Neuronal stem cell (in vitro differentiated cells): ENCODE measurements at regions not wholly inside any gene's neighbourhood (a gene's known extent, or its start where the extent isn't known, plus 50 kb on each side); places are given as distances from the start of the nearest gene placed in this dataset.
"Not testable (repeated sequence)": the region's sequence is repeated elsewhere in the genome, so short reads cannot be mapped to it uniquely, and the experiment has no call there.

Experiments used
- DNase-seq: peaks from one replicate; pipeline ENCODE4 v3.0.0-alpha.2; 2013; ENCODE audit warnings: low spot score
- H2AFZ ChIP-seq: one replicate; pipeline ENCODE4 v1.6.1; 2013; ENCODE audit warnings: mild to moderate bottlenecking, low read length, inconsistent platforms
- H2AK5ac ChIP-seq: 2 replicates; pipeline ENCODE4 v1.6.1; 2013; ENCODE audit warnings: low read depth, mild to moderate bottlenecking, inconsistent platforms, low read length, moderate library complexity, mixed read lengths
- H2BK120ac ChIP-seq: 2 replicates; pipeline ENCODE4 v1.6.1; 2013; ENCODE audit warnings: low read depth, mild to moderate bottlenecking, inconsistent platforms, low read length, moderate library complexity, mixed read lengths
- H2BK12ac ChIP-seq: one replicate; pipeline ENCODE4 v1.6.1; 2013; ENCODE audit warnings: low read length, inconsistent platforms
- H2BK15ac ChIP-seq: 2 replicates; pipeline ENCODE4 v1.6.1; 2013; ENCODE audit warnings: mild to moderate bottlenecking, low read length, inconsistent platforms, mixed read lengths
- H2BK5ac ChIP-seq: one replicate; pipeline ENCODE4 v1.6.1; 2013; ENCODE audit warnings: inconsistent platforms, mild to moderate bottlenecking, low read length, moderate library complexity
- H3K14ac ChIP-seq: one replicate; pipeline ENCODE4 v1.6.1; 2013; ENCODE audit warnings: low read length, inconsistent platforms
- H3K18ac ChIP-seq: 2 replicates; pipeline ENCODE4 v1.6.1; 2013; ENCODE audit warnings: low read length, inconsistent platforms
- H3K23ac ChIP-seq: 2 replicates; pipeline ENCODE4 v1.6.1; 2013; ENCODE audit warnings: low read depth, mild to moderate bottlenecking, mixed read lengths, low read length, inconsistent platforms; ENCODE audit not compliant: poor library complexity
- H3K27ac ChIP-seq: replicated peaks from 3 replicates; pipeline ENCODE4 v1.5.1; 2013; ENCODE audit warnings: low read length, inconsistent platforms
- H3K27me3 ChIP-seq, 3 experiments: 2 replicates each; pipeline ENCODE4 v1.6.1; 2013; ENCODE audit warnings: low read length in 3 of 3, mild to moderate bottlenecking in 2 of 3, inconsistent platforms in 1 of 3, low read depth in 1 of 3, mixed read lengths in 1 of 3, moderate library complexity in 1 of 3; ENCODE audit not compliant: control insufficient read depth in 3 of 3, insufficient read depth in 3 of 3
- H3K36me3 ChIP-seq, 2 donors: replicated peaks in 1 of 2; 2 replicates each; pipeline ENCODE4 v1.6.1; 2013; ENCODE audit warnings: low read length in 2 of 2; ENCODE audit not compliant: control insufficient read depth in 2 of 2, insufficient read depth in 2 of 2
- H3K4ac ChIP-seq: 2 replicates; pipeline ENCODE4 v1.6.1; 2013; ENCODE audit warnings: inconsistent platforms, mild to moderate bottlenecking, low read length, moderate library complexity
- H3K4me1 ChIP-seq, 2 donors: 1 replicate in 1 of 2; 2 replicates in 1 of 2; pipeline ENCODE4 v1.6.1; 2013; ENCODE audit warnings: low read length in 2 of 2, low read depth in 1 of 2; ENCODE audit not compliant: control insufficient read depth in 2 of 2, insufficient read depth in 1 of 2
- H3K4me2 ChIP-seq: one replicate; pipeline ENCODE4 v1.6.1; 2013; ENCODE audit warnings: mild to moderate bottlenecking, low read length, inconsistent platforms; ENCODE audit not compliant: insufficient read depth, poor library complexity, severe bottlenecking
- H3K4me3 ChIP-seq, 2 donors: 2 replicates each; pipeline ENCODE4 v1.5.1; 2013; ENCODE audit warnings: low read length in 2 of 2, mild to moderate bottlenecking in 2 of 2, inconsistent platforms in 1 of 2, moderate library complexity in 1 of 2
- H3K79me1 ChIP-seq: one replicate; pipeline ENCODE4 v1.6.1; 2013; ENCODE audit warnings: low read depth, mild to moderate bottlenecking, inconsistent platforms, low read length, moderate library complexity
- H3K9ac ChIP-seq: one replicate; pipeline ENCODE4 v1.6.1; 2013; ENCODE audit warnings: mild to moderate bottlenecking, low read depth, low read length, inconsistent platforms; ENCODE audit not compliant: poor library complexity
- H3K9me3 ChIP-seq, 2 donors: replicated peaks in 1 of 2; 2 replicates each; pipeline versions ENCODE3 to v1.6.1; 2013; ENCODE audit warnings: low read length in 2 of 2, mild to moderate bottlenecking in 2 of 2, inconsistent platforms in 1 of 2, low read depth in 1 of 2, mixed read lengths in 1 of 2, moderate library complexity in 1 of 2; ENCODE audit not compliant: control insufficient read depth in 2 of 2, insufficient read depth in 1 of 2
- H4K8ac ChIP-seq: one replicate; pipeline ENCODE4 v1.6.1; 2013; ENCODE audit warnings: low read depth, mild to moderate bottlenecking, inconsistent platforms, low read length, moderate library complexity
- H4K91ac ChIP-seq: one replicate; pipeline ENCODE4 v1.6.1; 2013; ENCODE audit warnings: low read length, low read depth, mild to moderate bottlenecking, inconsistent platforms; ENCODE audit not compliant: poor library complexity
- WGBS, 2 donors: extraction: QIAGEN DNeasy Blood & Tissue Kit; methylation state at CpG; one replicate each; pipeline ENCODE4 v1.1.7; 2013; ENCODE audit warnings: missing lambda C conversion rate in 2 of 2, mixed read lengths in 1 of 2; ENCODE audit not compliant: insufficient read length in 2 of 2, insufficient replicate concordance in 1 of 2; ENCODE audit errors: extremely low coverage in 2 of 2; 5-methylcytosine and 5-hydroxymethylcytosine counted together

GRCh38 chr7:131626643-131627042, 70.2 kb upstream of the PODXL start:
- WGBS, 2 donors, result no CpG with 5 or more reads among the region's 6 CpGs
- no peak for DNase-seq

GRCh38 chr7:131625817-131626372, 69.5 kb upstream of the PODXL start:
- H3K27ac ChIP-seq, result peak overlapping the region; percentile 77
- no peak overlapping the region for H2BK120ac ChIP-seq

More at GRCh38 chr7:131626643-131627042, 70.2 kb upstream of the PODXL start:
- Histone ChIP-seq H4K91ac (no peak overlapping the region), H3K4me2 (no peak overlapping the region), H3K27ac (no peak overlapping the region), H2BK12ac (no peak overlapping the region), H3K18ac (no peak overlapping the region), H3K36me3 (no peaks in the 10 kb centered on the region), H2AK5ac (no peak overlapping the region), H4K8ac (no peak overlapping the region), H3K4ac (no peak overlapping the region), H3K79me1 (no peaks in the 10 kb centered on the region), H3K4me3 (no peak overlapping the region), H3K23ac (no peak overlapping the region), H3K14ac (no peak overlapping the region), H3K9me3 (no peaks in the 10 kb centered on the region), H2AFZ (no peak overlapping the region), H2BK15ac (no peak overlapping the region), H2BK5ac (no peak overlapping the region), H3K4me1 (peaks cover 17 to 22% of the 10 kb centered on the region in 2 donors), H2BK120ac (no peak overlapping the region), H3K27me3 (no peaks in the 10 kb centered on the region), H3K9ac (no peak overlapping the region)

GRCh38 chr7:131625345-131625744, 68.9 kb upstream of the PODXL start:
- H3K14ac ChIP-seq, H3K18ac ChIP-seq, H3K4me3 ChIP-seq, H3K27me3 ChIP-seq, H3K36me3 ChIP-seq, H3K9ac ChIP-seq, H2BK12ac ChIP-seq, H2BK15ac ChIP-seq, DNase-seq, H3K4me2 ChIP-seq, H3K23ac ChIP-seq, H2BK120ac ChIP-seq, H2AK5ac ChIP-seq, H4K91ac ChIP-seq, H3K4ac ChIP-seq, H3K9me3 ChIP-seq, H4K8ac ChIP-seq, H3K79me1 ChIP-seq, H2BK5ac ChIP-seq: not testable (repeated sequence)
- WGBS, 2 donors, result no CpG with 5 or more reads among the region's 9 CpGs
- Histone ChIP-seq H3K4me1 (peaks cover 25 to 29% of the 10 kb centered on the region in 2 donors), H2AFZ (peak overlapping the region; percentile 86), H3K27ac (peak overlapping the region; percentile 77)

More at GRCh38 chr7:131625817-131626372, 69.5 kb upstream of the PODXL start:
- Histone ChIP-seq H3K4me1 (peaks cover 20 to 25% of the 10 kb centered on the region in 2 donors), H3K14ac (no peak overlapping the region), H3K4me3 (no peak overlapping the region), H3K4ac (no peak overlapping the region), H3K23ac (no peak overlapping the region), H3K36me3 (no peaks in the 10 kb centered on the region), H3K9me3 (no peaks in the 10 kb centered on the region), H3K18ac (peak overlapping the region; percentile 69), H2BK5ac (peak overlapping the region; percentile 30), H4K8ac (peak overlapping the region; percentile 45), H2AK5ac (no peak overlapping the region), H2BK12ac (no peak overlapping the region), H2BK15ac (peak overlapping the region; percentile 81), H2AFZ (peak overlapping the region; percentile 86), H3K27me3 (no peaks in the 10 kb centered on the region), H4K91ac (no peak overlapping the region), H3K4me2 (peak overlapping the region; percentile 39), H3K79me1 (no peaks in the 10 kb centered on the region), H3K9ac (no peak overlapping the region)
- no CpG with 5 or more reads among the region's 12 CpGs for WGBS, 2 donors
- peak; percentile 55 for DNase-seq

- H2AFZ ChIP-seq, result no peak overlapping the region
- WGBS, 2 donors, result no CpG with 5 or more reads among the region's 7 CpGs
These were observed 68.1 kb upstream of the PODXL start for GRCh38 chr7:131624536-131624935.

More at GRCh38 chr7:131624536-131624935, 68.1 kb upstream of the PODXL start:
- Histone ChIP-seq H3K14ac (no peak overlapping the region), H2BK15ac (no peak overlapping the region), H3K4me1 (peaks cover 29 to 32% of the 10 kb centered on the region in 2 donors), H3K4ac (no peak overlapping the region), H2BK120ac (no peak overlapping the region), H3K4me2 (no peak overlapping the region), H3K9me3 (no peaks in the 10 kb centered on the region), H2BK5ac (no peak overlapping the region), H3K27me3 (no peaks in the 10 kb centered on the region), H3K18ac (peak overlapping the region; percentile 11), H3K36me3 (no peaks in the 10 kb centered on the region), H3K4me3 (no peak overlapping the region), H3K23ac (no peak overlapping the region), H2AK5ac (peak overlapping the region; percentile 12), H3K9ac (no peak overlapping the region), H4K8ac (no peak overlapping the region), H3K27ac (no peak overlapping the region), H2BK12ac (no peak overlapping the region), H4K91ac (peak overlapping the region; percentile 45), H3K79me1 (no peaks in the 10 kb centered on the region)
- no peak for DNase-seq
